ENCODE measurements at regions not wholly inside any gene's neighbourhood (a gene's known extent, or its start where the extent isn't known, plus 50 kb on each side); places are given as distances from the start of the nearest gene placed in this dataset.
A peak's percentile ranks its signal among the peaks of the same experiment; 100 is the strongest.
"Not testable (repeated sequence)": the region's sequence is repeated elsewhere in the genome, so short reads cannot be mapped to it uniquely, and the experiment has no call there.

DNA sequence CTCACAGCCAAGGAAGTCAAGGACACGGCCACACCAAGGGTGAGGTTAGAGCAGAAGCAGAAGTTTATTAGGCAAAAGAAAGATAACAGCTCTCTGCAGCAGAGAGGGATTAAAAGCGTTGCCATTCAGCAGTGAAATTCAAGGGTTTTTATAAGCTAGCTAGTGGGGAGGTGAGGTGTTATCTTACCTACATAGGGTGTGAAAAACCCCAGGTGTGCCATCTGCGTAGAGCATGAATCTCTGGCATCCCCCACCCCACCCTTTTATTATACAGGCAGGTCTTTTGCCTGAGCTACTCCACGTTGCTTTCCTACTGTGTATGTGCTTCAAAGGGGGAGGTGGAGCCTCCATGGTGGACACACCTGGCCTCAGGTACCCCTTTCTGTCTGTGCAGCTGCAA, 135.4 kb downstream of the ARHGAP11B start:
- DNase-seq: not testable (repeated sequence)

- not testable (repeated sequence) for DNase-seq
These were observed 134.2 kb upstream of the FAN1 start for GRCh38 chr15:30769390-30770124.

- no peak for DNase-seq
These were observed 133.0 kb upstream of the FAN1 start for GRCh38 chr15:30770759-30771158.

GRCh38 chr15:30783019-30783418, 120.7 kb upstream of the FAN1 start:
- no peak for DNase-seq

DNA sequence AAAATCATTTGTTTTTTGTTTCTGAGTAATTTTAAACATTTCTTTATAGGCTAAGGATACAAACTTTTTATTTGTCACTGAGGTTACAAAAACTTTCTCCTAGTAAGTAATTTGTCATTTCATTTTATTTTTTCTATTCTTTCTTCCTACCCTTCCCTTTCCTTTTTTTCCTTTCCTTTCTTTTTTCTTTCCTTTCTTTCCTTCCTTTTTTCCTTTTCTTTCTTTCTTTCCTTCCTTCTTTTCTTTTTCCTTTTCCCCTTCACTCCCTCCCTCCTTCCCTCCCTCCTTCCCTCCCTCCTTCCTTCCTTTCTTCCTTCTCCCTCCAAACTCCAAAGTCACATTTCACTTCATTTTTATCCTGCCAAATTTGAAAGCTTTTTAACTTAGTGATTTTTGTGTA, 115.1 kb upstream of the FAN1 start:
- DNase-seq: no peak

DNA sequence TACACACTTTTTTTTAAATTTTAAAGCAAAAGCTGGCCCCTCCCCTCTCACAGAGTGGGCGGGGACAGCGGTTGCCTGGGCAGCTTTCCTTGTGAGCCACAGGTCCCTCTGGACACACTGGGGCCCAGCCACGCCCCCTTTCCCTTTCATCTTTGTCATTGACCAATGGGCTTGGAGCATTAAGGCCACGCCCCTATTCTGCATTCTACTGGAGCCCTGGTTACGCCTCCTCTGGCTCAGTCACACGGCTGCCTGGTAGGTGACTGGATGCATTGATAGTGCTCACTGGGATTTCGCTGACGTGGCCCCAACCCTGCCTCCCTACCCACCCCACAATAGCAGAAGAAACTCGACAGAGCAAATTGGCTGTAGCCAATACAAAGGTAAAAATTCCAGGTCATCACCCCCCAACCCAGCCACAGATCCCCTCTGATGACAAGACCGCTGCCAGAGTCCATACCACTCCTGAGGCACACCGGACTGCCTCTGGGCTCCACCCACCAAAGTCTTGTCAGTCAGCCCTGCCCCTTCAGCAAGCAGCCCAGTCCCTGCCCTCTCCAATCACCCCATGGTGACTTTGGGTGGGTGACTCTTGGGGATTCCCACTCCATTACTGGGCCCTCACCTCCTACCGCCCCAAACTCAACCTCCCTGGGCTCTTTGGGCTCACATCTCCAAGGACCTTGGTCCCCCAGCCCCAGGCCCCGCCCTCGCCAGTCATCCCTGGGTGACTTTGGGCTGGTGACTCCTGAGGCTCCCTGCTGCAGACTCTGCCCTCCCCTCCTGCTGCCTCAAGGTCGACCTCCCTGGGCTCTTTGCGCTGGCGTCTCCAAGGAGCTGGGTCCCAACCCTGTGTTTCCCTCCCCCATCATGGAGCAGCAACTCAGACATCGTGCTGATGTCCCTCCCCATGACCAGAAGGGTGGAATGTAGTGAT, 112.2 kb upstream of the FAN1 start:
- no peak for DNase-seq

DNA sequence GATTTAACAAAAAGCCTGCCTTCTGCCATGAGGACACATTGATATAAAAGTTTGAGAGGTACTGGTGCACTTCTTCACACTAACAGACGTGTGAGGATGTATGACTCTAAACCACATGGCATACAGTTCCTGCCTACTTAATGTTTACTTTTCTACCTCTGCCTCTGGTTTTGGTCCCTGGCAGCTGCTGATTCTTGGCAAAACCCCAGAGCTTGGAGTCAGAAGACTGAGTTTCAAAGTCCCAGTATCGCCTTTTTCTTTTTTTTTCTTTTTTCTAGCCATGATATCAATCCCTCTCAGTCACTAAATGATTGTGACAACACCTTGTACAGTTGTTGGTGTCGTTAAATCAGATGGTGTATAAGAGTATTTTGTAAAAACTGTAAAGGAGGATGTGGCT, 110.9 kb upstream of the FAN1 start:
- not testable (repeated sequence) for DNase-seq

DNA sequence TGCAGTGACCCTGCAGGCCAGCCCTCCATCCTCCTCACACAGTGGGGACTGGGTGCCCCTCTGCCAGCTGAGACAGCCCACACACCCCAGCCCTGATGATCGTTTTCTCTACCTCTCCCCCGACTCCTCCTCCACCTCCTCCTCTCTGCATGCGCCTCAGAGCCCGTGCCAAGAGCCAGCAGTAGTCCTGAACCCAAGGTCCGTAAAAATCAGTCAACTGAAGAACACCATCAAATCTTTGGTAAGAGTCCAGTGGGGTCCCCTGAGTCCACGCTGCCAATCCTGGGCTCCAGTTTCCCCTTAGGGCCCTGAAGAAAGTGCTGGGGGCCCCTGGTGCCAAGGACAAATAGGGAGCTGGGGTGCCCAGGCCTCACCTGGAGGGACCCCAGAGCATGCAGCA, 109.3 kb upstream of the FAN1 start:
- no peak for DNase-seq

DNA sequence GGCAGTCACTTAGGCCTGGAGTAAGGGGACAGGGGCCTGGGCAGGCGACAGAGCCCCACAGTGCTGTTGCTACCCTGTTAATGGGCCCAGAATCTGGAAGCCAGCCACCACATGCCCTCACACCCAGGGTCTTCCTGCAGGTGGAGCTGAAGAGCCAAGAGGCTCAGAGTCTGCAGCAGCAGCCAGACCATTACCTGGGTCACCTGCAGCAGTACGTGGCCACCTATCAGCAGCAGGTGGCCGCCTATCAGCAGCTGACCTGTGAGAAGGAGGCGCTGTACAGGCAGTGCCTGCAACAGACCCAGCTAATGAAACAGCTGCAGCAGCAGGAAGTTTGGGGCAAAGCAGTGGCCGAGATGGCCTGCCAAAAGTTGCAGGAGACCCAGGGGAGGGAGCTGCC, 104.2 kb upstream of the FAN1 start:
- DNase-seq: not testable (repeated sequence)

GRCh38 chr15:30801140-30801895, 102.4 kb upstream of the FAN1 start:
- not testable (repeated sequence) for DNase-seq

DNA sequence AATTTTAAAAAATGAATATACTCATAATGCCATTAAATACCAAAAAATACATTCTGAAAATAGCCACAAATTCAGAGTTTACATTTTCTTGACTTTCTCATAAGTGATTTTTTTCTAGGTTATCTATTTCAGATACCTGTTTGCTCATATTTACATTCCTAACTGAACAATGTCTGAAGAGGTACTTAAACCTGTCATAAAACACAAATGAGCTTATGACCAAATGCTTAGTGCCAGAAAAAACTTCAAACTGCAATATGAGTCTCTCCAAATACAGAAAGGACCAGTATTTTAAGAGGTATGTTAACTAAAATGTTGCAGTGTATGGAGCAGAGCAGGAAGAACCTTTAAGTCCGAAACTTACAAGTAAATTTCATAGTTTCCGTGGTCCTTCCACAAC, 101.7 kb upstream of the FAN1 start:
- not testable (repeated sequence) for DNase-seq

- DNase-seq: not testable (repeated sequence)
These were observed 100.0 kb upstream of the FAN1 start for GRCh38 chr15:30803703-30804102.

- DNase-seq: no peak
These were observed 87.3 kb upstream of the FAN1 start for GRCh38 chr15:30816430-30816829.

DNA sequence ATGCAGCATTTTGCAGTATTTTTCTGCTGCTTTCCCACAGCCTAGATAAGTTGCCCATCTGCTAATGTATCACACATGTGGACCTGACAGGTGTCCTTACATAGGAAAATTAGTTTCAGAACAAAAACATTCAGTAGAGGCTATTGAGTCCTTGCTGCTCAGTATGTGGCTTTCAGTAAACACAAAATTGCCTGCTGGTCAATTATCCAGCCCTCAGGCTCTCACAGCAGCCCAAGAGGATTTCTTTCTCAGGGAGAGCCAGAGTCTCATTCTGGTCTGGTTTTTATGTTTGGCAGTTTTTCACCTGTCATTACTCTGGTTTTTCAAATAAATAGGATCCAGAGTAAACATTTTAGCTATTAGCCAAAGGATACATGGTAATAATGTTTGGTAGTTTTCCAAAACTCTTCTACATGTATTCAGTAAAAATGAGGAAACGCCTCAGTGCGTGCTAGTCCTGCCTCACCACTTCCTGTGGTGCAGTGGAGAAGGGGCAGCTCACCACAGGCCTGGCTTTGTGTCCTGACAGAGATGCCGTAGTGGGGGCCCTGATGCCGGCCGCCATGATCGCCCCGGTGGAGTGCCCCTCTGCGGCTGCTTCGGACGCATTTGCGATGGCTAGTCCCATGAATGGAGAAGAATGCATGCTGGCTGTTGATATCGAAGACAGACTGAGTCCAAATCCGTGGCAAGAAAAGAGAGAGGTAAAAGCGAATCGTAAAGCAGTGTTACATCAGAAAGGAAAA, 80.5 kb upstream of the FAN1 start:
- peak; percentile 10 for DNase-seq

DNA sequence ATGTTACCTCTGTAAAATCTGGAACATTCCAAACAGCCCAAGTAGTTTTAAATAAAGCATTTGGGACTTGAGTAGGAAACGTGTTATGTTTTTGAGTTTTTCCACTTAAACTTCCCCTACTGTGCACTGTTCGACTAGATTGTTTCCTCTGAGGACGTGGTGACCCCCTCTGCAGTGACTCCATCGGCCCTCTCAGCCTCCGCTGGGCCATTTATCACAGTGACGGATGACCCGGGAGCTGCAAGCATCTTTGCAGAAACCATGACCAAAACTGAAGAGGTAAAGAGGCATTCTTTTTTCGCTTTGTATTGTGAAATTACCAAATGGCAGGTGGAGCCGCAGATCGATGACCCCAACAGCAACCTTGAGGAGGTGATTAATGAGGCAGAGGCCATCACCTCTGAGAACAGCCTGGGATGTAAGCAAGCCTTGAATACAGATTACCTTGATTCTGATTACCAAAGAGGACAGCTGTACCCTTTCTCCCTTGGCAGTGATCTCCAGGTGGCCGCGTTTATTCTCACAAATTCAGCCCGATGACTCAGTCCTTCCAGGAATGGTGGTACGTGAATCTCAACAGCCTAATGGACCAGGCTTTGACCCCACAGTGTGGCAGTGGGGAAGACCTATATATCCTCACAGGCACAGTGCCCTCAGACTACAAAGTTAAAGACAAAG, 79.1 kb upstream of the FAN1 start:
- DNase-seq: no peak

DNA sequence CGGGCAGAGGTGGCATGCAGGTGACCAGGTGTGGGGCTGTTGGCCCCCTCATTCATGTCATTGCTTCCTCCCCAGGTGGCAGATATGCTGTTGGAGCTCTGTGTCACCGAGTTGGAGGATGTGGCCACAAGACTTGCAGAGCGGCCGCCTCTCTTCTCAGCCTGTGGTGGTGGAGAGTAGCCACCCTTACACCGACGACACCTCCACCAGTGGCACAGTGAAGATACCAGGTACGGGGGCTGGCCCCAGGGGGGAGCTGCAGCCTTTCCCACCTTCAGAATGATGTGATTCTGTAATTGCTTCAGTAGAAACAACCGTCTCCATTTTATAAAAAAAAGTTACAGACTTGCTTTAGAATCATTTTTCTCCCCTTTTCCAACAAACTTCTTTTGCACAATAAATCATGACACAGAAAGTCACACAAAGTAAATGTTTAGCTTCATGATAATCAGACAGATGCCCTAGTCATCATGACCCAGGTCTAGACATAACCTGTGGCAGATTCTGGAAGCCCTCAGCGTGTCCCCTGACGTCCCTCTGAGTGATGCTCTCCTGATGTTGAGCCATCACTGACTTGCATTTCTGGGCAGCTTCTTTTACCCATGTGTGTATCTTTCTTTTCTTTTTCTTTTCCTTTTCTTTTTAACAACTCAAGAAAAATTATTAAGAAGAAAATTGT, 76.0 kb upstream of the FAN1 start:
- no peak for DNase-seq

DNA sequence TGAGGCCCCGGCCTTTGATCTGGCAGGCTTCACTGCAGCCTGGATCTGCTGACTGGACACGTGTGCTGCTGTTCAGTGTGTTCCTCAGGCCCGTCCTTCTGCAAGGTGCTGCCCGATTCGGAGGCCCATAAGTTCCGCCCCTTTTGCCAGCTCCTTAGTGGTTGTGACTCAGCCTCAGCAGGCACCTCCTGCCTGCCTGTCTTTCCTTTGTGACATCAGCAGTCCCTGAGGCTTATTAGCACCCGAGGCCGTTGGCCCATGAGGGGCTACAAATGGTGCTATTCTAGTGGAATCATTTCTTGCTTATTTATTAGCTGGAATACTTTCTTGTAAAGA, 75.4 kb upstream of the FAN1 start:
- DNase-seq: not testable (repeated sequence)

GRCh38 chr15:30830961-30831360, 72.8 kb upstream of the FAN1 start:
- DNase-seq: no peak

- DNase-seq: not testable (repeated sequence)
These were observed 70.3 kb upstream of the FAN1 start for GRCh38 chr15:30833379-30833778.

- DNase-seq: not testable (repeated sequence)
These were observed 62.1 kb upstream of the FAN1 start for GRCh38 chr15:30841639-30842038.

DNA sequence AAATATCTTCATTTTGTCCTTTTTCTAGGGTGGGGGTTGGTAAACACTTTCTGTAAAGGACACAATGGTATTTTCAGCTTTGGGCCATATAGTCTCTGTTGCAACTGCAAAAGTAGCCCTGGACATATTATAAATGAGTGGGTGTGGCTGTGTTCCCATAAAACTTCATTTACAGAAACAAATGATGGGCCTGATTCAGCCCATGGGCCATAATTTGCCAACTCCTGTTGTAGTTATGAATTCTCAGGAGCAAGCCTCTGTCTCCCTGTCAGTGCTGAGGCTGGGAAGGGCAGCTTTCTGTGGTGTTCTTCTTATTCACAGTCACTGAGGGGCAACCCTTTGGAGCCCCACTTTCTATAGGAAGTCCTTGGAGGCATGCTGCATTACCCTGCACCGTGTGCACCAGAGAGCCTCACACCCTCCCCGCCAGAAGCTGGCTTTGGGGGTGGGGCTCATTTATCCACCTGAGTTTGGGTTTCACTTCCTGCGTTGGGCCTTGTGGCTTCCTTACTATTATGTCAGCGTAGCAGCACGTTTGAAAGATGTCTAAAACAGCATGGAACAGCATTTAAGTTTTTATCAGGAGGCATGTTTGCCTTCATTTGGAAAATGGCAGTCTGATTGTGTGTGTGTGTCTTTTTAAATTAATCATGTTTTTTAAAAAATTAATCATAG, 60.8 kb upstream of the FAN1 start:
- peak; percentile 16 for DNase-seq

Data from activated CD4-positive, alpha-beta T cell treated with anti-CD3 and anti-CD28 coated beads, Interleukin-2, amount 50 U/mL, for 1 hour (primary cell).